ENCODE measurements at regions not wholly inside any gene's neighbourhood (a gene's known extent, or its start where the extent isn't known, plus 50 kb on each side); places are given as distances from the start of the nearest gene placed in this dataset.

- Mint-ChIP-seq H3K4me1 (ENCODE audit: unreplicated experiment) (no peaks in the 10 kb centered on the region), H3K27me3 (ENCODE audit: unreplicated experiment) (no peaks in the 10 kb centered on the region), H3K36me3 (ENCODE audit: low read depth, unreplicated experiment) (no peaks in the 10 kb centered on the region), H3K9me3 (ENCODE audit: unreplicated experiment) (no peaks in the 10 kb centered on the region), H3K27ac (ENCODE audit: unreplicated experiment) (no peak overlapping the region), H3K4me3 (ENCODE audit: unreplicated experiment) (no peak overlapping the region)
- DNase-seq (ENCODE audit: low spot score), result no peak
- TF ChIP-seq, protein P1, sequence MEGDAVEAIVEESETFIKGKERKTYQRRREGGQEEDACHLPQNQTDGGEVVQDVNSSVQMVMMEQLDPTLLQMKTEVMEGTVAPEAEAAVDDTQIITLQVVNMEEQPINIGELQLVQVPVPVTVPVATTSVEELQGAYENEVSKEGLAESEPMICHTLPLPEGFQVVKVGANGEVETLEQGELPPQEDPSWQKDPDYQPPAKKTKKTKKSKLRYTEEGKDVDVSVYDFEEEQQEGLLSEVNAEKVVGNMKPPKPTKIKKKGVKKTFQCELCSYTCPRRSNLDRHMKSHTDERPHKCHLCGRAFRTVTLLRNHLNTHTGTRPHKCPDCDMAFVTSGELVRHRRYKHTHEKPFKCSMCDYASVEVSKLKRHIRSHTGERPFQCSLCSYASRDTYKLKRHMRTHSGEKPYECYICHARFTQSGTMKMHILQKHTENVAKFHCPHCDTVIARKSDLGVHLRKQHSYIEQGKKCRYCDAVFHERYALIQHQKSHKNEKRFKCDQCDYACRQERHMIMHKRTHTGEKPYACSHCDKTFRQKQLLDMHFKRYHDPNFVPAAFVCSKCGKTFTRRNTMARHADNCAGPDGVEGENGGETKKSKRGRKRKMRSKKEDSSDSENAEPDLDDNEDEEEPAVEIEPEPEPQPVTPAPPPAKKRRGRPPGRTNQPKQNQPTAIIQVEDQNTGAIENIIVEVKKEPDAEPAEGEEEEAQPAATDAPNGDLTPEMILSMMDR (IDR thresholded peaks at IDR 0.05; ENCODE audit: unreplicated experiment), result no peak
Measured at GRCh38 chr1:29758781-29759499, 522.6 kb downstream of the PTPRU start.

- Mint-ChIP-seq H3K36me3 (ENCODE audit: low read depth, unreplicated experiment) (no peaks in the 10 kb centered on the region), H3K4me1 (ENCODE audit: unreplicated experiment) (no peaks in the 10 kb centered on the region), H3K4me3 (ENCODE audit: unreplicated experiment) (no peak overlapping the region), H3K9me3 (ENCODE audit: unreplicated experiment) (no peaks in the 10 kb centered on the region), H3K27me3 (ENCODE audit: unreplicated experiment) (no peaks in the 10 kb centered on the region), H3K27ac (ENCODE audit: unreplicated experiment) (no peak overlapping the region)
- TF ChIP-seq, protein P1 (IDR thresholded peaks at IDR 0.05; ENCODE audit: unreplicated experiment), result no peak
- DNase-seq (ENCODE audit: low spot score), result no peak
Measured at GRCh38 chr1:29757866-29758780, 521.8 kb downstream of the PTPRU start.

DNA sequence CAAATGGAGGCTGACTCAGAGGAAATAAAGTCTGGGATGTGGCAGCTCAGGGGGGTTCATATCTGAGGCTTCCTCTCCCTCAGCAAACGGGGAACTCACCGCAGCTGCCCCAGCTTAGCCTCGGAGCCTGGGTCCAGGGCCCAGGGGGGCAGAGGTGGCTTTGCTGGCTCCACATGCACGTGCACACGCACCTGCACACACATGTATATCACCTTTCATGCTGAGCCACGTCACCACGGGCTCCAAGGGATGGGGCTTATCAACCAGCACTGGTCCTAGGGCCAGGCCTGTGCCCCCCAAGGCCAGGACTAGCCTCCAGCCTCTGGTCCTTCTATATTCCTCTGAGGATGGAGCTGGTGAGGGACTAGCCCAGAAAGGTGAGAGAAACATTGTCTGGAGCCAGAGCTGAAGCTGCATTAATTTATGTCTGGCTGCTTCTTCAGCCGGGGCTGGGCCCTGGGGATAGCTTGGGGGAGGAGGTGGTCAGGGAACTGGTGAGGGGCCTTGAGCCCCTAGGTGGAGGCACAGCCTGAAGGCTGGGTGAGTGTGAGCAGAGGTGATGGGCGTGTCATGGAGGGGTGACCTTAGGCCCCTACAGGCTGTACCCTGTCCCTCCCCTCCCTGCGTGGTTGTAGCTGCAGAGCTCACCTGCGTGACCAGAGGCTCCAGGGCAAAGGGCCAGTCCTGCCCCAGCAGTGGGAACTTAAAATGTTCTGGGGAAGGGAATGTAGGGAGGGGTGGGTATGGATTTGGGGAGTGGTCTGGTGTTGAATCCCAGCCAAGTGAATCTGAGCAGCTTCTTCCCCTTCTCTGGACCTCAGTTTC, 520.8 kb downstream of the PTPRU start:
- TF ChIP-seq, protein P1 (IDR thresholded peaks at IDR 0.05; ENCODE audit: unreplicated experiment), result no peak
- Mint-ChIP-seq H3K36me3 (ENCODE audit: low read depth, unreplicated experiment) (no peaks in the 10 kb centered on the region), H3K4me1 (ENCODE audit: unreplicated experiment) (no peaks in the 10 kb centered on the region), H3K4me3 (ENCODE audit: unreplicated experiment) (no peak overlapping the region), H3K27me3 (ENCODE audit: unreplicated experiment) (no peaks in the 10 kb centered on the region), H3K27ac (ENCODE audit: unreplicated experiment) (no peak overlapping the region), H3K9me3 (ENCODE audit: unreplicated experiment) (no peaks in the 10 kb centered on the region)
- DNase-seq (ENCODE audit: low spot score), result no peak

DNA sequence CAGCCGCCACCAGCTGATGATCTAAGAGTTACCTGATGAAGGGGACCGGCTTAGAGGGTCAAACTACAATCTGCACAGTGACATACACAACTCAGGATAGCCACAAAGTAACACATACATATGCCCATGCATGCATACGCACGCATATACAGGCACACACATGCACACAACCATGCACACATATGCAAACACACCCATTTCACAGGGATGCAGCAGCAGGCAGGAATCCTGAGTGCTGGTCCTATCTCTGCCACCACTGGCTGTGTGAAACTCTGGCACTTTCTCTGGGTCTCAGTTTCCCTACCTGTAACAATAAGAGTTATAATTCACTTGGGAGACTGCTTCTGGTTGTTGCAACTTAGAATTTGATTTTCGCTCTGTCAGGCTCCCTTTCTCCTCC, 520.2 kb downstream of the PTPRU start:
- DNase-seq (ENCODE audit: low spot score), result no peak
- TF ChIP-seq, protein P1 (IDR thresholded peaks at IDR 0.05; ENCODE audit: unreplicated experiment), result no peak
- no peak overlapping the region for H3K27ac Mint-ChIP-seq (ENCODE audit: unreplicated experiment)

More for the DNA sequence above, 520.2 kb downstream of the PTPRU start:
- H3K27me3 Mint-ChIP-seq (ENCODE audit: unreplicated experiment), result no peaks in the 10 kb centered on the region
- H3K4me1 Mint-ChIP-seq (ENCODE audit: unreplicated experiment), result no peaks in the 10 kb centered on the region
- no peak overlapping the region for H3K4me3 Mint-ChIP-seq (ENCODE audit: unreplicated experiment)
- no peaks in the 10 kb centered on the region for H3K36me3 Mint-ChIP-seq (ENCODE audit: low read depth, unreplicated experiment)
- H3K9me3 Mint-ChIP-seq (ENCODE audit: unreplicated experiment), result no peaks in the 10 kb centered on the region

All from endothelial cell (in vitro differentiated cells).